Inflammatory macrophage treated with lipopolysaccharide for 4 hours (primary cell): ENCODE measurements at regions not wholly inside any gene's neighbourhood (a gene's known extent, or its start where the extent isn't known, plus 50 kb on each side); places are given as distances from the start of the nearest gene placed in this dataset.

Source experiments
- DNase-seq: peaks from one replicate; pipeline ENCODE4 v3.0.0-alpha.2; 2020

GRCh38 chr2:196318517-196319377 is 147.4 kb upstream of the STK17B start:
- no peak for DNase-seq

- DNase-seq, result no peak
These were observed 151.8 kb upstream of the STK17B start for GRCh38 chr2:196322973-196323810.

- DNase-seq, result no peak
These were observed 152.8 kb upstream of the STK17B start for GRCh38 chr2:196324211-196324610.

GRCh38 chr2:196328088-196328680 is 156.8 kb upstream of the STK17B start:
- no peak for DNase-seq

- no peak for DNase-seq
These were observed 158.6 kb upstream of the STK17B start for GRCh38 chr2:196329959-196330358.

- DNase-seq, result no peak
These were observed 159.3 kb upstream of the STK17B start for GRCh38 chr2:196330645-196331044.

GRCh38 chr2:196331143-196331542 is 159.8 kb upstream of the STK17B start:
- no peak for DNase-seq

GRCh38 chr2:196331851-196332250 is 160.5 kb upstream of the STK17B start:
- peak; percentile 42 for DNase-seq

- DNase-seq, result peak; percentile 34
These were observed 162.0 kb upstream of the STK17B start for GRCh38 chr2:196333397-196333796.

GRCh38 chr2:196334710-196335109 is 163.3 kb upstream of the STK17B start:
- DNase-seq, result no peak

- peak; percentile 6 for DNase-seq
These were observed 163.8 kb upstream of the STK17B start for GRCh38 chr2:196335221-196335634.

- DNase-seq, result no peak
These were observed 164.8 kb upstream of the STK17B start for GRCh38 chr2:196336207-196336606.

GRCh38 chr2:196336715-196337114 is 165.3 kb upstream of the STK17B start:
- peak; percentile 46 for DNase-seq

GRCh38 chr2:196337208-196337953 is 166.0 kb upstream of the STK17B start:
- DNase-seq, result peak; percentile 38

GRCh38 chr2:196338440-196338839 is 167.1 kb upstream of the STK17B start:
- DNase-seq, result no peak

GRCh38 chr2:196341277-196341841 is 170.0 kb upstream of the STK17B start:
- no peak for DNase-seq

GRCh38 chr2:196344397-196344796 is 173.0 kb upstream of the STK17B start:
- no peak for DNase-seq

- no peak for DNase-seq
These were observed 182.3 kb upstream of the STK17B start for GRCh38 chr2:196353717-196354116.

GRCh38 chr2:196354186-196354585 is 182.8 kb upstream of the STK17B start:
- DNase-seq, result no peak

GRCh38 chr2:196356332-196356731 is 185.0 kb upstream of the STK17B start:
- DNase-seq, result peak; percentile 8

GRCh38 chr2:196360650-196361049 is 189.3 kb upstream of the STK17B start:
- no peak for DNase-seq

- no peak for DNase-seq
These were observed 190.4 kb upstream of the STK17B start for GRCh38 chr2:196361606-196362326.
